ENCODE measurements at regions not wholly inside any gene's neighbourhood (a gene's known extent, or its start where the extent isn't known, plus 50 kb on each side); places are given as distances from the start of the nearest gene placed in this dataset.

DNA sequence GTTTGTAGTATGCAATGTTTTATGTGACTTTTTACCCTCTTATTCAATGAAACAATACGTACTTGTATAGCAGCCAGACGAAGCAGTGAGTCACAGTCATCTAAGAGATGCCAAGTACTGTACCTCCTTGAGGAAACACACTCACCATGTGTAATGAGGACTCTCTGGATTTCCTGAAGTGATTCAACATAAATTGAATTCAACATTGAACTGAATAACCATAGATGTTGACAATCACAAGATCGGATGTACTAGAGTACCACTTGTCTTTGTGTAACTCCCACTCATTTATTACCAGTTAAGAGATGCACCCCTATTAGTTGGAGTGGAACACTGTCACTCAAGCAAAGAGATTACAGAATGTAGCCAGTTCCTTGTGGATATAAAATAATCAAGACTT, 175.2 kb upstream of the HMGA2 start:
- TF ChIP-seq, protein P1, sequence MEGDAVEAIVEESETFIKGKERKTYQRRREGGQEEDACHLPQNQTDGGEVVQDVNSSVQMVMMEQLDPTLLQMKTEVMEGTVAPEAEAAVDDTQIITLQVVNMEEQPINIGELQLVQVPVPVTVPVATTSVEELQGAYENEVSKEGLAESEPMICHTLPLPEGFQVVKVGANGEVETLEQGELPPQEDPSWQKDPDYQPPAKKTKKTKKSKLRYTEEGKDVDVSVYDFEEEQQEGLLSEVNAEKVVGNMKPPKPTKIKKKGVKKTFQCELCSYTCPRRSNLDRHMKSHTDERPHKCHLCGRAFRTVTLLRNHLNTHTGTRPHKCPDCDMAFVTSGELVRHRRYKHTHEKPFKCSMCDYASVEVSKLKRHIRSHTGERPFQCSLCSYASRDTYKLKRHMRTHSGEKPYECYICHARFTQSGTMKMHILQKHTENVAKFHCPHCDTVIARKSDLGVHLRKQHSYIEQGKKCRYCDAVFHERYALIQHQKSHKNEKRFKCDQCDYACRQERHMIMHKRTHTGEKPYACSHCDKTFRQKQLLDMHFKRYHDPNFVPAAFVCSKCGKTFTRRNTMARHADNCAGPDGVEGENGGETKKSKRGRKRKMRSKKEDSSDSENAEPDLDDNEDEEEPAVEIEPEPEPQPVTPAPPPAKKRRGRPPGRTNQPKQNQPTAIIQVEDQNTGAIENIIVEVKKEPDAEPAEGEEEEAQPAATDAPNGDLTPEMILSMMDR (IDR thresholded peaks at IDR 0.05; ENCODE audit: low read depth, low read length): no peak
- peak; percentile 99 for DNase-seq (ENCODE audit: low read depth, low spot score)
- in situ Hi-C loops (cut with HindIII; ENCODE audit: low sequenced_read_pairs): no loop called here
- no peak overlapping the region for H3K4me3 ChIP-seq (ENCODE audit: low read depth, low read length)

DNA sequence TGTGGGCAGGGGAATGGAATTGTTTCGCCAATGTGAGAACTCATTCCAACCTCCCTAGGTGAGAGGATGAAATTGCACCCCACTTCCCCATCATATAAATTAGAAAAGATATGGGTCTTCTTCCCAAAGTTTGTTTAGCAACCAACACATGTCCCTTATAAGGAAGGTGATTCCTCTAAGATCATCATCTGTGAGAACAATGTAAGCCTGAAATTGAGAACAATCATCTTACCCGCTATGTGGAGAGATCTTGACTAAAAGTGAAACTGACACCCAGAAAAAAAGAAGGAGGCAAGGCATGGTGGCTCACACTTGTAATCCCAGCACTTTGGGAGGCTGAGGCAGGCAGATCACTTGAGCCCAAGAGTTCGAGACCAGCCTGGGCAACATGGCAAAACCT, 173.2 kb upstream of the HMGA2 start:
- in situ Hi-C loops (cut with HindIII; ENCODE audit: low sequenced_read_pairs): no loop called here
- no peak for DNase-seq (ENCODE audit: low read depth, low spot score)
- no peak overlapping the region for H3K4me3 ChIP-seq (ENCODE audit: low read depth, low read length)
- TF ChIP-seq, protein P1 (IDR thresholded peaks at IDR 0.05; ENCODE audit: low read depth, low read length): no peak

DNA sequence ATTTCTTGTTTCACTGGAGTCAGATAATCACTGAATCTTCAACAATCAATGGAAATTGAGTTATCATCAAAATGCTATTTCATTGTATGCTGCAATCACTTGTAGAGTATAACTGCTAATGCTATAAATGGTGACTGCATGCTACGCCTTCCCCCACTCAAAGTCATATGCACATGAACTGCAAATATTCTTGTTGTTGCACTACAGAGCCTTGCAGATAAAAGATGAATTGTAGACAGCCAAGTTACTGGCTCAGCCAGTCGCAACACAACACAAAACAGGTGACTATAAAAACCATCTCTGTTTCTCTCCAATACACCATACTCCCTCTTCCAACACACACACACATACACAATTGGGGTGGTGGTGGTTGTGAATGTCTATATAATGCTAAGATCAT, 171.0 kb upstream of the HMGA2 start:
- DNase-seq (ENCODE audit: low read depth, low spot score): no peak
- in situ Hi-C loops (cut with HindIII; ENCODE audit: low sequenced_read_pairs): no loop called here
- H3K4me3 ChIP-seq (ENCODE audit: low read depth, low read length): no peak overlapping the region
- TF ChIP-seq, protein P1 (IDR thresholded peaks at IDR 0.05; ENCODE audit: low read depth, low read length): no peak

DNA sequence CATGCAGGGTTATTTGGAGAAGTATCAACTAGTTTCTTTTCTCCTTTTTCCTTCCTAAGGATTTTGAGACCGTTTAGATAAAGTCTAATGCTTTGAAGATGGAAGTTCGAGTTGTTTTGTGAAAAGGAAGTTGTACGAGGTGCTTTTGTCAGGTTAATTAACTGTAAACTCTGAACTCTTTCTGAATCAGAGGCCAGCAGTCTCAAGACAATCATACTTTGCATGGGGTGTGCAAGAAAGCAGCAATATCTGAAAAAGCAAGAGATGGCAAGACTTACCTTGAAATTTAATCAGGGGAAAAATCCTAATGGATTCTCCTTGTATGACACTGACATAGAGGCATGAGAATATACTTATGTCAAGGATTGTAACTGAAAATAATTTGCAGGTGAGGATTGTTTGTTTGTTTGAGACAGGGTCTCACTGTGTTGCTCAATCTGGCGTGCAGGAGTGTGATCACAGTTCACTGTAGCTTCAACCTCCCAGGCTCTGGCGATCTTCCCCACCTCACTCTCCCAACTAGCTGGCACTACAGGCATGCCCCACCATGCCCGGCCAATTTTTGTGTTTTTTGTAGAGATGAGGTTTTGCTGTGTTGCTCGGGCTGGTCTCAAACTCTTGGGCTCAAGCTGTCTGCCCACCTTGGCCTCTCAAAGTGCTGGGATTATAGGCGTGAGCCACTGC, 170.2 kb upstream of the HMGA2 start:
- TF ChIP-seq, protein P1 (IDR thresholded peaks at IDR 0.05; ENCODE audit: low read depth, low read length): no peak
- in situ Hi-C loops (cut with HindIII; ENCODE audit: low sequenced_read_pairs): no loop called here
- DNase-seq (ENCODE audit: low read depth, low spot score): no peak
- H3K4me3 ChIP-seq (ENCODE audit: low read depth, low read length): no peak overlapping the region

DNA sequence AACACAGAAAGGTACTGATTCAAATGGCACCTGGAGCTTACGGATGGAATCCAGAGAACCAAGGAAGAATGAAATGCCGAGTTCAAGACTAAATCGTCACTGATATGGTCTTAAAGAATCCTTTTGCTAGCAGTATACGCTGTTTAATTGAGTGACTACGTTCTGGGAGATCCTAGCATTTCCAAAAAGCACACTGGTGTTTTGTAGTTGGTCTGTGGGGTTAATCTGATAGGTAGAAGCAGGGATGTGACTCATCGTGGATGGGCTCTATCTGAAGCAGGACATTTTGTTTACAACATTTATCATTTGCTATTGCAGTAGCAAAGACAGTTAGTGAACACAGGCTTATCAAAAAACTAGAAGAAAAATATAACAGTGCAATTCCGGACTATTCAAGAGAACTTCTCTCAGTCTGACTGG, 169.2 kb upstream of the HMGA2 start:
- DNase-seq (ENCODE audit: low read depth, low spot score): peak; percentile 41
- in situ Hi-C loops (cut with HindIII; ENCODE audit: low sequenced_read_pairs): no loop called here
- TF ChIP-seq, protein P1 (IDR thresholded peaks at IDR 0.05; ENCODE audit: low read depth, low read length): no peak
- no peak overlapping the region for H3K4me3 ChIP-seq (ENCODE audit: low read depth, low read length)

DNA sequence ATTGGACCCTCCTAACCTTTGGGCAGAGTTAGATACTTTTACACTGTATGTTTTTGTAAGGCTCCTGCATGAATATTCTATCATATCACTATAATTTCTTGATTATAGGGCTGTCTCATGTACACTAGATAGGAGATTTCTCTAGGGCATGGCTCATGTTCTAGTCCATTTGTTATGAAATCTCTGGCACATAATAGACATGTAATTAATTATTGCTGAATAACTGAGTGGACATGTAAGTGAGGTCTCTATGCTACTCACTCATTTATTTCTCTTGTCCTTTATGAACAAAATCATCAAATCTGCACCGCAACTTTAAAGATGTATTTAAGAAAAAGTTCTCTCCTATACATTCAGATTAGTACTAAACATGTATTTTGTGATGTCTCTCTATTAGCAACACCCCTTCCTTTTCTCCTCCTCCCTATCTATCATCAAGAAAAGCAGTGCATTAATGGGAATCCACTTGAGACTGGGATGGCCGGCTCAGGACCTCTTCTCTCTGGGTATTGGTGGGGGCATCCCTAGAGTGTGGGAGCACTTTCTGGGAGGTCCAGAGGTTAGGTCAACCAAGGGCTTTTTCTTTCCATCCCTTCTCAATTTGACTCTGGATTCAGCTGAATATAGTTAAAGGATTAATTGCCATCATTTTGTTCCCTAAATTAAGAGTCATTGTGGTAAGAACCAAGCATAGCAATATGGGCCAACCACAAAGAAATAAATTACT, 168.0 kb upstream of the HMGA2 start:
- TF ChIP-seq, protein P1 (IDR thresholded peaks at IDR 0.05; ENCODE audit: low read depth, low read length): no peak
- no peak overlapping the region for H3K4me3 ChIP-seq (ENCODE audit: low read depth, low read length)
- no peak for DNase-seq (ENCODE audit: low read depth, low spot score)

More for the DNA sequence above, 168.0 kb upstream of the HMGA2 start:
- in situ Hi-C loops (cut with HindIII; ENCODE audit: low sequenced_read_pairs): no loop called here
